ENCODE measurements at regions not wholly inside any gene's neighbourhood (a gene's known extent, or its start where the extent isn't known, plus 50 kb on each side); places are given as distances from the start of the nearest gene placed in this dataset.

DNA sequence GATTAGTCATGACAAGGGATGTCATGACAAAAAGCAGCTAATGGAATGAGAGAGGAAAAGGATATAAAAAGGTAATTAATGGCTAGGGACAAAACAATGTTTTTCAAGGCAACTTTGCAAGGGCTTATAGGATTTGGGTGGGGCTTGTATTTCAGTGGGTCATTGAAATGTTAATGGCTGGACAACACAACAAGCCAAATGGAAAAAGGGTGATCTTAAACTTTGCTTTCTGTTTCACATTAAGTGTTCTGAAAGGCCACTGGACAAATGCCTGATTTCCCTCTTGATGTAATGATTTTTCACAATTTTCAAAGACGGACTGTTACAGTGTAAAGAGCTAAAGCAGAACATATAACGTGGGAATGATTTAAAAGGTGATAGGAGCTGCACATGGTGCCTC, 345.0 kb downstream of the TUSC7 start:
- TF ChIP-seq, protein P1, sequence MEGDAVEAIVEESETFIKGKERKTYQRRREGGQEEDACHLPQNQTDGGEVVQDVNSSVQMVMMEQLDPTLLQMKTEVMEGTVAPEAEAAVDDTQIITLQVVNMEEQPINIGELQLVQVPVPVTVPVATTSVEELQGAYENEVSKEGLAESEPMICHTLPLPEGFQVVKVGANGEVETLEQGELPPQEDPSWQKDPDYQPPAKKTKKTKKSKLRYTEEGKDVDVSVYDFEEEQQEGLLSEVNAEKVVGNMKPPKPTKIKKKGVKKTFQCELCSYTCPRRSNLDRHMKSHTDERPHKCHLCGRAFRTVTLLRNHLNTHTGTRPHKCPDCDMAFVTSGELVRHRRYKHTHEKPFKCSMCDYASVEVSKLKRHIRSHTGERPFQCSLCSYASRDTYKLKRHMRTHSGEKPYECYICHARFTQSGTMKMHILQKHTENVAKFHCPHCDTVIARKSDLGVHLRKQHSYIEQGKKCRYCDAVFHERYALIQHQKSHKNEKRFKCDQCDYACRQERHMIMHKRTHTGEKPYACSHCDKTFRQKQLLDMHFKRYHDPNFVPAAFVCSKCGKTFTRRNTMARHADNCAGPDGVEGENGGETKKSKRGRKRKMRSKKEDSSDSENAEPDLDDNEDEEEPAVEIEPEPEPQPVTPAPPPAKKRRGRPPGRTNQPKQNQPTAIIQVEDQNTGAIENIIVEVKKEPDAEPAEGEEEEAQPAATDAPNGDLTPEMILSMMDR (IDR thresholded peaks at IDR 0.05 in 8 of 11, conservative IDR thresholded peaks at IDR 0.05 in 3 of 11): no peak
- TF ChIP-seq POLR2A (IDR thresholded peaks at IDR 0.05): no peak

Data from spleen (tissue), 7 donors.